ENCODE measurements at regions not wholly inside any gene's neighbourhood (a gene's known extent, or its start where the extent isn't known, plus 50 kb on each side); places are given as distances from the start of the nearest gene placed in this dataset.

GRCh38 chr5:35302544-35302943 is 72.3 kb upstream of the PRLR start:
- TF ChIP-seq TAF1 (IDR thresholded peaks at IDR 0.05; ENCODE audit: borderline replicate concordance, low read depth, low read length), result no peak
- no peak for TF ChIP-seq POLR2AphosphoS5 (IDR thresholded peaks at IDR 0.05; ENCODE audit: low read depth, low read length)
- no peak for TF ChIP-seq POLR2A (IDR thresholded peaks at IDR 0.05; ENCODE audit: low read depth, low read length)
